ENCODE measurements at regions not wholly inside any gene's neighbourhood (a gene's known extent, or its start where the extent isn't known, plus 50 kb on each side); places are given as distances from the start of the nearest gene placed in this dataset.

DNA sequence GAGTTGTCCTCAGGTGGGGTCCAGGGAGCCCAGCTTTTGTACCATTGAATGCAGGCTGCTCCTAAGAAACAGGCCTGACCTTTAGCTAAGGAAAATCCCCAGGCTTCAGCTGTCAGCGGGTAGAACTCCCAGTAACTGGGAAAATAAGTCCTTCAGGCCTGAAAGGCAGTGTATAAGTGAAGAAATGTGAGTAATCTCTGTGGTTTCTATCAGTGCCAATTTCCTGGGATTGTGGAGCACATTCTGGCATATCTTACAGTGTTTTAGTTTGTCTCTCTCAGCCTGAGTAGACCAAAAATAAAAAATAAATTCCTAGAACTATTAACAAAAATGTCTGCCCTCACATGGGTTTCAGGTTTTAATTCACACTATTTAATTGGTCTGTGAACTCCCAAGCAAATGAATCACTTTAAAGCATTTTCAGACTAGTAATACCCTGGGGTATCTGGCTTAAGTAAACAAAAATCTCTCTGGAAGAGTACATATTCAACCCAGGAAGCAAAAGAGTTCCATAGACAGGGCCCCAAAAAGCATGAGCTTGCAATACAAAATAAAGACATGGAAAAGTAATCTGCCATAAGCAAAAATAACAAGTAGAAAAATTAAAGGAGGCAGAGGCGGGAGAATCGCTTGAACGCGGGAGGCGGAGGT lies 566.2 kb upstream of the NOX3 start:
- Histone ChIP-seq H3K4me3 (ENCODE audit: low read depth, low read length, poor library complexity, severe bottlenecking) (no peak overlapping the region), H3K4me1 (ENCODE audit: insufficient read depth, low read length, poor library complexity, severe bottlenecking) (no peaks in the 10 kb centered on the region), H3K36me3 (ENCODE audit: insufficient read depth, low read length) (no peaks in the 10 kb centered on the region), H3K9me2 (ENCODE audit: insufficient read depth, low read length) (no peaks in the 10 kb centered on the region), H2AFZ (ENCODE audit: low read length) (no peak overlapping the region), H3K79me2 (ENCODE audit: insufficient read depth, low read depth, low read length) (no peaks in the 10 kb centered on the region), H4K20me1 (ENCODE audit: insufficient read depth, low read length) (no peaks in the 10 kb centered on the region), H3K4me2 (ENCODE audit: low read length) (no peak overlapping the region), H3K9me3 (ENCODE audit: low read length) (peaks cover 14% of the 10 kb centered on the region; the same call in 1 of the 2 replicates), H3K27ac (ENCODE audit: low read depth, low read length, poor library complexity, severe bottlenecking) (no peak overlapping the region)
- DNase-seq (ENCODE audit: low spot score): no peak
- no TSS peak for BruUV-seq (replicated peaks)
- CTCF ChIA-PET (ENCODE audit: unreplicated experiment): no interaction called here
- TF ChIP-seq, protein P1, sequence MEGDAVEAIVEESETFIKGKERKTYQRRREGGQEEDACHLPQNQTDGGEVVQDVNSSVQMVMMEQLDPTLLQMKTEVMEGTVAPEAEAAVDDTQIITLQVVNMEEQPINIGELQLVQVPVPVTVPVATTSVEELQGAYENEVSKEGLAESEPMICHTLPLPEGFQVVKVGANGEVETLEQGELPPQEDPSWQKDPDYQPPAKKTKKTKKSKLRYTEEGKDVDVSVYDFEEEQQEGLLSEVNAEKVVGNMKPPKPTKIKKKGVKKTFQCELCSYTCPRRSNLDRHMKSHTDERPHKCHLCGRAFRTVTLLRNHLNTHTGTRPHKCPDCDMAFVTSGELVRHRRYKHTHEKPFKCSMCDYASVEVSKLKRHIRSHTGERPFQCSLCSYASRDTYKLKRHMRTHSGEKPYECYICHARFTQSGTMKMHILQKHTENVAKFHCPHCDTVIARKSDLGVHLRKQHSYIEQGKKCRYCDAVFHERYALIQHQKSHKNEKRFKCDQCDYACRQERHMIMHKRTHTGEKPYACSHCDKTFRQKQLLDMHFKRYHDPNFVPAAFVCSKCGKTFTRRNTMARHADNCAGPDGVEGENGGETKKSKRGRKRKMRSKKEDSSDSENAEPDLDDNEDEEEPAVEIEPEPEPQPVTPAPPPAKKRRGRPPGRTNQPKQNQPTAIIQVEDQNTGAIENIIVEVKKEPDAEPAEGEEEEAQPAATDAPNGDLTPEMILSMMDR (conservative IDR thresholded peaks at IDR 0.05; ENCODE audit: low read length): no peak
- TF ChIP-seq EZH2phosphoT487 (IDR thresholded peaks at IDR 0.05; ENCODE audit: borderline replicate concordance, low read depth, low read length): no peak
- POLR2A ChIA-PET: interaction anchor here (0.6 to 0.7 kb wide), 2 partner anchors 175 to 369 kb away, joined by 3 read pairs; no protein-coding TSS in a partner anchor
- intact Hi-C loops (cut with micrococcal nuclease; ENCODE audit: unreplicated experiment): no loop called here

DNA sequence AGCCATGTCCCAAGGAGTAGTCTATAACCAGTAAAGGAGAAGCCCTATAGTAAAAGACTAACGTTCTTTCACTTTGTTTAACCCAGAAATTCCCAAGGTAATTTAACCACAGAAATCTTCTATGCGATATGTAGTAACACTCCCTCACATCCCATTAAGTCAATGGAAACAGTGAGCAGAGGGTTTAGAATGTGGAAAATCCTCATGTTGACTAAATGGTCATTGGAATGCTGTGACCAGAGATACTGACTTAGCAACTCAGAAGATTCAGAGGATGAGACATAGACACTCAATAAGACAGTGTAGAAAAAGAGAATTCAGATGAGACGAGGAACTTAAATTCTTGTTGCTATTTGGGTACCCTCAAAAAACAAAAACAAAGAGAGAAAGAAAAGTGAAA lies 562.2 kb upstream of the NOX3 start:
- BruUV-seq (replicated peaks): no TSS peak
- POLR2A ChIA-PET: no interaction called here
- H3K4me3 ChIP-seq (ENCODE audit: low read depth, low read length, poor library complexity, severe bottlenecking): no peak overlapping the region
- CTCF ChIA-PET (ENCODE audit: unreplicated experiment): no interaction called here
- H3K36me3 ChIP-seq (ENCODE audit: insufficient read depth, low read length): peaks cover 6% of the 10 kb centered on the region; the same call in 1 of the 2 replicates
- no peaks in the 10 kb centered on the region for H4K20me1 ChIP-seq (ENCODE audit: insufficient read depth, low read length)
- intact Hi-C loops (cut with micrococcal nuclease; ENCODE audit: unreplicated experiment): no loop called here
- no peaks in the 10 kb centered on the region for H3K79me2 ChIP-seq (ENCODE audit: insufficient read depth, low read depth, low read length)
- H3K4me2 ChIP-seq (ENCODE audit: low read length): no peak overlapping the region
- H3K4me1 ChIP-seq (ENCODE audit: insufficient read depth, low read length, poor library complexity, severe bottlenecking): no peaks in the 10 kb centered on the region
- H3K9me3 ChIP-seq (ENCODE audit: low read length): no peaks in the 10 kb centered on the region
- no peak for TF ChIP-seq EZH2phosphoT487 (IDR thresholded peaks at IDR 0.05; ENCODE audit: borderline replicate concordance, low read depth, low read length)
- TF ChIP-seq, protein P1 (conservative IDR thresholded peaks at IDR 0.05; ENCODE audit: low read length): no peak
- no peaks in the 10 kb centered on the region for H3K9me2 ChIP-seq (ENCODE audit: insufficient read depth, low read length)
- DNase-seq (ENCODE audit: low spot score): no peak
- H3K27ac ChIP-seq (ENCODE audit: low read depth, low read length, poor library complexity, severe bottlenecking): no peak overlapping the region
- H2AFZ ChIP-seq (ENCODE audit: low read length): no peak overlapping the region

GRCh38 chr6:156016186-156016976 lies 560.7 kb upstream of the NOX3 start:
- no peak overlapping the region for H3K4me3 ChIP-seq (ENCODE audit: low read depth, low read length, poor library complexity, severe bottlenecking)
- no peak overlapping the region for H3K4me2 ChIP-seq (ENCODE audit: low read length)
- H3K4me1 ChIP-seq (ENCODE audit: insufficient read depth, low read length, poor library complexity, severe bottlenecking): no peaks in the 10 kb centered on the region
- H2AFZ ChIP-seq (ENCODE audit: low read length): no peak overlapping the region
- H3K27ac ChIP-seq (ENCODE audit: low read depth, low read length, poor library complexity, severe bottlenecking): no peak overlapping the region
- no peaks in the 10 kb centered on the region for H4K20me1 ChIP-seq (ENCODE audit: insufficient read depth, low read length)
- DNase-seq (ENCODE audit: low spot score): no peak
- no peaks in the 10 kb centered on the region for H3K9me2 ChIP-seq (ENCODE audit: insufficient read depth, low read length)
- intact Hi-C loops (cut with micrococcal nuclease; ENCODE audit: unreplicated experiment): no loop called here
- TF ChIP-seq EZH2phosphoT487 (IDR thresholded peaks at IDR 0.05; ENCODE audit: borderline replicate concordance, low read depth, low read length): no peak
- TF ChIP-seq, protein P1 (conservative IDR thresholded peaks at IDR 0.05; ENCODE audit: low read length): no peak
- H3K9me3 ChIP-seq (ENCODE audit: low read length): no peaks in the 10 kb centered on the region
- POLR2A ChIA-PET: interaction anchor here (0.6 kb wide), 1 partner anchor 35 kb away, joined by 3 read pairs; no protein-coding TSS in a partner anchor
- CTCF ChIA-PET (ENCODE audit: unreplicated experiment): no interaction called here
- no peaks in the 10 kb centered on the region for H3K79me2 ChIP-seq (ENCODE audit: insufficient read depth, low read depth, low read length)
- BruUV-seq (replicated peaks): no TSS peak
- peaks cover 6% of the 10 kb centered on the region; the same call in 1 of the 2 replicates for H3K36me3 ChIP-seq (ENCODE audit: insufficient read depth, low read length)

Data from OCI-LY7 (cell line).